GM03348 (cell line): ENCODE measurements at regions not wholly inside any gene's neighbourhood (a gene's known extent, or its start where the extent isn't known, plus 50 kb on each side); places are given as distances from the start of the nearest gene placed in this dataset.
A peak's percentile ranks its signal among the peaks of the same experiment; 100 is the strongest.

Experiments used
- DNase-seq: peaks from one replicate; pipeline ENCODE4 v3.0.0; 2012; ENCODE audit warnings: low spot score

- no peak for DNase-seq
These were observed 193.4 kb upstream of the NRXN1 start for GRCh38 chr2:51225377-51225776.

DNA sequence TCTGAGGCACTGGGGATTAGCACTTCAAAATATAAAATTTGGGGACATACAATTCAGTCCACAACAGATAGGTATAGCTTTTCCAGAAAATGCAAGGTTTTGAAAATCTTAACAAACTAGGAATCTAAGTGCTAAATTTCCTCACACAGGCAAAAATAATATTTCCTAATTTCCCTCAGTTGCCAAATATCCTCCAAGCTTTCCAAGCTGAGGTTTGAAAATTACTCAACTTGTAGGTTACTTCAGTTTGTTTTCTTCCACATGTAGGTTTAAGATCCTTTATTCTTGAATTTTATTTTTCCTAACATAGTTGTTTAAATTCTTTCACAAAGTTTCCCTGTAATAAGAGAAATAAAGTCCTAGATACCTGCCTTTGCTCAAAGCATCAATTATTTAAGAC is 192.9 kb upstream of the NRXN1 start:
- no peak for DNase-seq

GRCh38 chr2:51222106-51222505 is 190.2 kb upstream of the NRXN1 start:
- no peak for DNase-seq

GRCh38 chr2:51220606-51221005 is 188.7 kb upstream of the NRXN1 start:
- DNase-seq = no peak

DNA sequence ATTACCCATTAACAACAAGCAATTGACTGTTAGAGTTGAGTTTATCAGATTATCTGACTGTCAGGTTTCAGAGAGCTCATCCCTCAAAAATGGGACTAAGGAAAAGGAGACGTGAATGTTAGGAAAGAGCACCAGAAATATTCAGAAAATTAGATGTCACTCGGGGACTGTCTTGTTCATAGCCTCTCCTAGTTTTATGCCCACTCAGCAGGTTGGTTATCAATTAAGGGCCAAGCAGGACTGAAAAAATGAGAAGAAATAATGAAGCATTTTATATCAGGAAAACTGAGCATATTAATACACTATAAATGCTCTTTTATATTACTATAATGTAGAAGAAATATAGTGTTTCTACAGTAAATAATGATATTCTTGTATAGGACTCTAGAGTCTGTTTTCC is 188.1 kb upstream of the NRXN1 start:
- no peak for DNase-seq

DNA sequence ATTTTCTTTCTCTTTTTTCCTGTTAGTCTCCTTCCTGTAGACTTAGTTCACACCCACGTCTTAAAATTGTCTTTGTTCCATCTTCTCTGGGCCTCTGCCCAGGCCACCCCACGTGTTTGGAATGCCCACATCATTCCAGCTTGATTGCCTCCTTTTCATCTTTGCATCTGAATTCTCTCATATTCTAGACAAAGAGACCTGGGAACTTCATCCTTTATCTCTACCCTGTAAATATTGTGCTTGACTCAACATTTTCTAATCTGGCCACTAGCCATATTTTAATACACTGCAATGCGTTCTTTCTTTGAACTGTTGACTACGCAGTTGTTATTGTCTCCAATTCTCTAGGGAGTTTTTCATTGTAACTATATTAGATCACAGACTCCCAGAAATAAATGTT is 187.5 kb upstream of the NRXN1 start:
- DNase-seq = peak; percentile 19

GRCh38 chr2:51218047-51218446 is 186.1 kb upstream of the NRXN1 start:
- no peak for DNase-seq

GRCh38 chr2:51213826-51214225 is 181.9 kb upstream of the NRXN1 start:
- DNase-seq = no peak

- no peak for DNase-seq
These were observed 180.4 kb upstream of the NRXN1 start for GRCh38 chr2:51212374-51212773.

GRCh38 chr2:51208521-51208920 is 176.6 kb upstream of the NRXN1 start:
- DNase-seq = no peak

DNA sequence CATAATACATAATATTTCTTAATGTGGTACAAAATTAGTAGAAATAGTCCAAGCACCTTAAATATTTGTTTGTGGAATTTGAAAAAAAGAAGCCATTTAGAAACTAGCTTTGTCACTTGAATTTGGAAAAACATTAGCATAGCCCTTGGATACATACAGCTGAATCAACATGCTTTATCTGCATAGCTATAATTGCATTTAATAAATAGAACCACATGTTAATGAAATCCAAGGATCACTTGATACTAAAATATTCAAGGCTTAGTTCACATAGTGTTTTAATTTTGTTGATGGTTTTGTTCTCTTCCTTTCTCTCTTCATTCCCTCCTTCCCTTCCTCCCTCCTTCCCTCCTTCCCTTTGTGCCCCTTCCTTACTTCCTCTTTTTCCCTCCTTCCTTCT is 169.4 kb upstream of the NRXN1 start:
- no peak for DNase-seq

DNA sequence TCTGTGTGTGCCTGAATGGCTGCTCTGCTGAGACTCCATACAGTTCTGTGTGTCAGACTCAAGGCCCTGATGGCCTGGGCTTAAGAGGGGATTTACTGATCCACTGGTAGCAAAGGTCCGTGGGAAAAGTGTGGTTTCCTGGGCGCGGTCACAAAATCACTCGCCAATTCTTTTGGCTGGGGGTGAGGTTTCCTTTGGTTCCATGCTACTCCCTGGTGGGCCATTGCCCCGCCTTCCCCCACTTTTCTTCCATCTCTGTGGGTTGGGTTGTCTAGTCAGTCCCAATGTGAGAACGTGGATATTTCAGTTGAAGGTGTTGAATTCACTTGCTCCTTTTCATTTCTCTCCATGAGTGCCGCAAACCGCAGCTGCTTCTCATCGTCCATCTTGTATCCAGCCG is 162.7 kb upstream of the NRXN1 start:
- no peak for DNase-seq

DNA sequence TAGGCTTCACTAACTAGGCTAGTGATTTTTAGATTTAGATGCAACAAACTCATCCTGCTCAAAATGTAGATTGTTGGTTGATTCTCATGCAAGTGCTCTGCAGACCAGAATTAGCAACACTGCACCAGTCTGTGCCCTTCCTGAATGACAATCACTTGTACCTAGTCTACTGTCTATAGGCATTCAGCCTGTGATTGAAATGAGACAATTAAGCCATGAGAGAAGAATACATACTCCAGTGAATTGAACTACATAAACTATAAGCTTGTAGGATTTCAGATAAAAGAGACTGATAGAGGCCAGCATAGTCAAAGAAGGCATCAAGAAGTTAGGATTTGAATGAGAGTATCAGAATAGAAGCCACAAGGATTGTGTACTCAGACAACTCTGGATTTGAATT is 138.3 kb upstream of the NRXN1 start:
- DNase-seq = no peak

DNA sequence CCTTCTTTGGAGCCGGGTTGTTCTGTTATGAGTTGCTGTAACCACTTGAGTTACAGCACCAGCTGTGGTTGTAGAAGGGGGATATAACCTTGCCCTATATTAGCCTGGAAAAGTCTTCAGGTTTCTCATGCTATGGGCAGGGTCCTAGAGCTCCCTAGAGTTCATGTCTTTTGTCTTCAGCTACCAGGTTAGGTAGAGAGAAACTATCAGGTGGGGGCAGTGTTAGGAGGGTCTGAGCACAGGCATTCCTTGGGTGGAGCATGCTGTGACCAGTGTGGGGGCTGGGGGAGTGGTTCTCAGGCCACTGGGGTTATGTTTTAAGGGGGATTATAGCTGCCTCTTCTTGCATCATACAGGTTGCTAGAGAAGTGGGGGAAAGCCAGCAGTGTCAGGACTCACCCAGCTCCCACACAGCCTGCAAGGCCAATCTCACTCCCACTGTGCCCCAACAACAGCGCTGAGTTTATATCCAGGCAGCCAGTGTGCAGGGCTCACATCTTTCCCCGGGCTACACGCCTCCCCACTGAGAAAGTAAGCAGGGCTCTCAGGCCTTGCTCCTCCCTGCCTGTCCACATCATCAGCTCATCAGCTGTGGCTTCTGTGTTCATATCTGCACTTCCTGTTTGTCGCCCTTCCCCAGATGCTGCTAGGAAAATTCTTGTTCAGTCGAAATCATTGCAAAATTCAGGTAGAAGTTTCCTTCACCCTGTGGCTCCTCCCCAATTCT is 133.8 kb upstream of the NRXN1 start:
- no peak for DNase-seq

DNA sequence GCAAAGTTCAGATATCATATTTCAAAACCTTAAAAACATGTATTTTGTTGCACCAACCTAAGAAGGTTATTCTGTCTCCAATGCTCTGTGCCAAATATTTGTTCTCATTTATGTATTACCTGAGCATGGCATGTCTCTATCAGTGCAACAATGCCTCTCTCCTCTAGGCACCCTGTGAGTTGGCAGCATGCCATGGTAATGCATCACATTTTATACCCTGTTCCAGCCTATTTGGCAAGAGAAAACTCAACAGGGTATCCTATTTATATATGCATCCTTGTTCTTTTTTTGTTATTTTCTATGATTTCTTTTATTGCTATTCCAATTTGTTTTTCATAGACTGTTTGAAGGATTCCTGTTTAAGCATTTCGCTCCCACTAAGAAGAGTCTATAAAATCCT is 126.3 kb upstream of the NRXN1 start:
- no peak for DNase-seq

GRCh38 chr2:51153236-51153635 is 121.3 kb upstream of the NRXN1 start:
- no peak for DNase-seq

GRCh38 chr2:51151490-51152140 is 119.7 kb upstream of the NRXN1 start:
- no peak for DNase-seq

- DNase-seq = no peak
These were observed 117.8 kb upstream of the NRXN1 start for GRCh38 chr2:51149725-51150124.

DNA sequence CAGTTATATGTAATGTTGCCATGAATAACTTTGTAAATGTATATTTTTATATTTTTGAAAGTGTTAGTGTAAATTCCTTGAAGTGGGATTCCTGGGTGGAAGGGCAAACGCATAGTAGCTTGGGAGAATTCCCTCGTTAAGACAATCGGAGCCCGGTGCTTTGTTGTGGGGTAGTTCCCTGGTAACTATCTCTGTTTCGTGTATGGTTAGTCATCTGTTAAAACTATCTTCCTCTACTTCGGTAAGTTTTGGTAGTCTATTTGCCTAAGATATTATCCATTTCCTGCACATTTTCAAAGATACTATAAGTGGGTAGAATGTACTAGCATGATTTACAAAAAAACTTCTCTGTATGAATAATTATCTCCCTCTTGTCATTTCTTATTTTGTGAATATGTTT is 113.8 kb upstream of the NRXN1 start:
- DNase-seq = no peak

GRCh38 chr2:51120754-51121280 is 88.9 kb upstream of the NRXN1 start:
- no peak for DNase-seq

DNA sequence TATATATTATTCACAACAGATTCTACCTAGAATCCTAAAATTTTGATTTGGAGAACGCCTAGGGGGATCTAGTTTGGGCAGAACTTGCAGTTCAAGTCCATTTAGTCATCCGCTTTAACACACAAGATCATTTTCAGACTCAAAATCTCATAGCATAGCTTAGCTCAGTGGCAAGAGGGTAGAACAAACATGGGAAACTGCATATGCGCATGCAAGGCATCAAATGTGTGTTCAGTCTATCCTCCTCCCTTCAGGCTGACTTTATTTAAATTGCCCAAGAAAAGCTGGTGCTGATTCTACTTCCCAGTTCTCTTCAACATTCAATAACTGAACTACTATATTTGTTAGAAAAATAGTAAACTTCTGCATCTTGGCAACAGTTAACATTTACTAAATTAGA is 79.6 kb upstream of the NRXN1 start:
- DNase-seq = no peak

GRCh38 chr2:51108794-51109193 is 76.9 kb upstream of the NRXN1 start:
- no peak for DNase-seq

- DNase-seq = no peak
These were observed 75.9 kb upstream of the NRXN1 start for GRCh38 chr2:51107841-51108240.

DNA sequence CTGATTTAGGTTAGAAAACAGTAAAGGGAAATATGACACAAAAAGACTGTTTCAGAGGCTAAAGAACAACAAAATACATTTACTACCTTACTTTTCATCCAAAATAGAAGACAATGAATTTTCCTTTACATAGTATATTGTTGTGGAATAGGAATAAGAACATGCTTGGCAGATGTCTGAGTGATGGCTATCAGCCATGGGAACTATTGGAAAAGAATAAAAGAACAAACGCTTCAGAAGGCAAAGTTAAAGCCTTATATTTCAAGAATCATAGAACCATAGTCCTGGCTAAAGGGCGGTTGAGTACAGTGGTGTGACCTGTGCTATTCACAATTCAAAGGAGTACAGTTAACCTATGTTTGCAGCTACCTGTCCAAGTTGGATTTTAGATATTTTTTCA is 73.9 kb upstream of the NRXN1 start:
- no peak for DNase-seq
